Heart right ventricle (tissue), 16 donors: ENCODE measurements at regions not wholly inside any gene's neighbourhood (a gene's known extent, or its start where the extent isn't known, plus 50 kb on each side); places are given as distances from the start of the nearest gene placed in this dataset.

ENCODE experiments used
- ATAC-seq, 8 donors: fragments of 200-7000 bp; cut with Tn5 transposase; one replicate each; pipeline ENCODE4 v1.9.1; 2020; ENCODE audit warnings: mild to moderate bottlenecking in 8 of 8, moderate library complexity in 8 of 8, moderate number of reproducible peaks in 1 of 8
- DNase-seq, 2 donors: peaks; one replicate each; pipeline ENCODE4 v3.0.0-alpha.2; 2020
- H3K27ac ChIP-seq, 10 donors: fragments of 200-600 bp; sonication (generic) in 2 of 10; one replicate each; pipeline versions ENCODE4 v1.5.0 to v1.8.0; 2020 to 2022; ENCODE audit warnings: mild to moderate bottlenecking in 3 of 10
- H3K27me3 ChIP-seq, 7 donors: fragments of 200-600 bp; one replicate each; pipeline ENCODE4 v1.8.0; 2021 to 2022; ENCODE audit warnings: mild to moderate bottlenecking in 2 of 7
- H3K36me3 ChIP-seq, 9 donors: fragments of 200-600 bp; sonication (generic) in 1 of 9; one replicate each; pipeline versions ENCODE4 v1.5.0 to v1.8.0; 2020 to 2022; ENCODE audit warnings: mild to moderate bottlenecking in 2 of 9
- H3K4me1 ChIP-seq, 9 donors: fragments of 200-600 bp; sonication (generic) in 1 of 9; one replicate each; pipeline versions ENCODE4 v1.5.0 to v1.8.0; 2020 to 2022; ENCODE audit warnings: mild to moderate bottlenecking in 4 of 9
- H3K4me3 ChIP-seq, 10 donors: fragments of 200-600 bp; sonication (generic) in 2 of 10; one replicate each; pipeline versions ENCODE4 v1.5.0 to v1.8.0; 2020 to 2022; ENCODE audit warnings: mild to moderate bottlenecking in 7 of 10, moderate library complexity in 2 of 10
- H3K9me3 ChIP-seq, 11 donors: fragments of 200-600 bp in 10 of 11; sonication (generic) in 2 of 11; one replicate each; pipeline versions ENCODE4 v1.5.0 to v1.8.0; 2013 to 2022; ENCODE audit warnings: mild to moderate bottlenecking in 2 of 11, control low read depth in 1 of 11, moderate library complexity in 1 of 11
- CTCF ChIP-seq, 9 donors: fragments of 200-600 bp; sonication (generic) in 2 of 9; IDR thresholded peaks; one replicate each; pipeline versions ENCODE4 v1.5.0 to v1.8.0; 2021 to 2022; ENCODE audit warnings: antibody characterized with exemption in 9 of 9, mild to moderate bottlenecking in 5 of 9, moderate library complexity in 1 of 9
- WGBS, 2 donors: extraction: QIAGEN DNeasy Blood & Tissue Kit; methylation state at CpG; one replicate each; pipeline ENCODE4 v1.1.7; 2013; ENCODE audit warnings: inconsistent platforms in 1 of 2; 5-methylcytosine and 5-hydroxymethylcytosine counted together
- intact Hi-C, 10 donors: fragments of 100-400 bp; cut with DNase I; formaldehyde crosslinking; loops; one replicate each; pipeline versions ENCODE4 v1.11.1 to v1.14.2; 2022
- donor health status: Arrhythmogenic right ventricular cardiomyopathy.
- donor health status: ischemic (EF 13 %, LVEDD 7.1; RV severe dilation, severe dysfunction).
- donor health status: healthy with polysubstance abuse.
- donor health status: DM: no; HTN: yes; CAD: no.
- donor health status: DM: no; HTN: no; CAD: no.
- donor health status: ischemic (EF 25% LVEDD 6.9; RV normal size, moderate dysfunction).
- donor health status: ischemic (EF 25% LVEDD 5.7; RV mildly dilated, moderate dysfunction).
- donor health status: healthy.
- donor health status: DM: yes; HTN: yes; CAD: no.
- donor health status: Ischemic cardiomyopathy.
- donor health status: ischemic (EF 35%, LVEDD 5.7; RV mildly dilated, moderate dysfunction).
- donor health status: nonischemic (EF 11% LVEDD 7.7; RV severe dilation, severe dysfunction).
- donor health status: DM: yes; HTN: yes; CAD: no.
- donor health status: PGD.
- donor health status: ischemic (EF 29% LVEDD 5.4; RV normal size, mild dysfunction).
- donor health status: nonischemic (EF 23%, LVEDD 6.1; RV moderate dilation, normal function).

DNA sequence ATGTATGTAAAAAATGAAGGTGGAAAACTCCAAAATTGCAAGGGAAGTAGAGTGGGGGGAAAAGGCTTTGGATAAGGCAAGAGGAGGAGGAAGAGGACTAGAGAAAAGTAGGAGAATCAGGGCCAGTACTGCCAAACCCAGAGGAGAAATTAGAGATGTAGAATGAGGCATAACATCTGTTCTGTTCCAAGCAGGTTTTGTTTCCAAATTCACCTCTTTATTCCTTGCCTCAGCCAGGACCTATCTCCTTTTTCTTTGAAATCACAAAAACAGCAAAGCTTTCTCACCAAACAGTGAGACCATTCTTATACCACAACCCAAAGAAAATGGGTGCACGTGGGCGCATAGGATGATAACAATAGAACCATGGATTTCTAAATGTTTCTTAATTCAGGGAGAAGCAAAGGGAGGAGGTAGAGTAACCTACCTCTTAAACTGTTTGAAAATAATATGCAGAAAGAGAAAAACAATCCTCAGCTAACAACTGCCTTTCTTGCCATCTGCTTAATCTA is 383.3 kb upstream of the PKN2 start:
- Histone ChIP-seq H3K27me3 (peaks cover 0 to 5% (median 0%) of the 10 kb centered on the region in 7 donors), H3K4me3 (no peak overlapping the region), H3K9me3 (no peaks in the 10 kb centered on the region), H3K36me3 (no peaks in the 10 kb centered on the region), H3K27ac (no peak overlapping the region), H3K4me1 (peaks cover 0 to 7% (median 0%) of the 10 kb centered on the region in 9 donors)
- ATAC-seq, result no peak
- 67 to 71% methylated on average over 2 of the region's 2 CpGs for WGBS, 2 donors
- intact Hi-C loops, result loop anchor here in 7 of 10 donors (5.0 to 10.0 kb wide), 7 partner anchors 116 to 1169 kb away; no protein-coding TSS in a partner anchor
- DNase-seq, result no peak
- TF ChIP-seq CTCF (IDR thresholded peaks at IDR 0.05), result no peak

- DNase-seq (peak in 1 of 2 donors; percentile 9), ATAC-seq (no peak)
- intact Hi-C loops, result loop anchor here in 7 of 10 donors (5.0 to 10.0 kb wide), 7 partner anchors 118 to 1171 kb away; no protein-coding TSS in a partner anchor
- H3K27me3 ChIP-seq, result no peaks in the 10 kb centered on the region
- no peaks in the 10 kb centered on the region for H3K36me3 ChIP-seq
- no peak overlapping the region for H3K27ac ChIP-seq
- no peaks in the 10 kb centered on the region for H3K9me3 ChIP-seq
- WGBS, 2 donors, result 29 to 37% methylated on average over 4 of the region's 4 CpGs
- TF ChIP-seq CTCF (IDR thresholded peaks at IDR 0.05), result peak in 7 of 9 donors; percentile 41 to 64 (median 53)
- peaks cover 0 to 7% (median 0%) of the 10 kb centered on the region in 9 donors for H3K4me1 ChIP-seq
- no peak overlapping the region for H3K4me3 ChIP-seq
These were observed 381.1 kb upstream of the PKN2 start for GRCh38 chr1:88302843-88303486.

DNA sequence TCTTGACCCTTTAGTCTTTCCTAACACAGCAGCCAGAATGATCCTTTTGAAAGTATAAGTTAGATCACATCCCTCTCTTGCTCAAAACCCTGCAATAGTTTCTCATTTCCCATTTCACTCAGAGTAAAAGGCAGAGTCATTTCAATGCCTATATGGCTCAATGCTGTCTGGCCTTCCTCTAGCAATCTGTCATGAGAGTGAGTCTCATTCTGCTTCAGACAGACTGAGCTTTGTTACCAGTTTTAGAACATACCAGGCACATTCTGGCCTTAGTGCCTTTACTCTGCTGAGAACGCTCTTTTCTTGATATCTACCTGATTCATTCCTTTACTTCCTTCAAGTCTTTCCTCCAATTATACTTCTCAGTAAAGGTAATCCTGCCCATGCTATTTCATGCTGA is 372.8 kb upstream of the PKN2 start:
- DNase-seq, result no peak
- H3K9me3 ChIP-seq, result no peaks in the 10 kb centered on the region
- no peak overlapping the region for H3K4me3 ChIP-seq
- intact Hi-C loops, result no loop called here
- no peak for TF ChIP-seq CTCF (IDR thresholded peaks at IDR 0.05)
- no peaks in the 10 kb centered on the region for H3K27me3 ChIP-seq
- H3K36me3 ChIP-seq, result no peaks in the 10 kb centered on the region
- WGBS, 2 donors, result 61 to 72% methylated on average over 1 of the region's 1 CpG
- H3K4me1 ChIP-seq, result no peaks in the 10 kb centered on the region
- ATAC-seq, result peak in 1 of 8 donors; percentile 49
- H3K27ac ChIP-seq, result no peak overlapping the region

GRCh38 chr1:88311907-88312306 is 372.2 kb upstream of the PKN2 start:
- Histone ChIP-seq H3K4me3 (no peak overlapping the region), H3K4me1 (no peaks in the 10 kb centered on the region), H3K27me3 (no peaks in the 10 kb centered on the region), H3K9me3 (no peaks in the 10 kb centered on the region), H3K36me3 (no peaks in the 10 kb centered on the region), H3K27ac (no peak overlapping the region)
- no peak for TF ChIP-seq CTCF (IDR thresholded peaks at IDR 0.05)
- DNase-seq (no peak), ATAC-seq (no peak)
- 89 to 91% methylated on average over 2 of the region's 2 CpGs for WGBS, 2 donors
- intact Hi-C loops, result no loop called here
